ENCODE measurements at regions not wholly inside any gene's neighbourhood (a gene's known extent, or its start where the extent isn't known, plus 50 kb on each side); places are given as distances from the start of the nearest gene placed in this dataset.
"Not testable (repeated sequence)": the region's sequence is repeated elsewhere in the genome, so short reads cannot be mapped to it uniquely, and the experiment has no call there.

- no peak for ATAC-seq
These were observed 80.2 kb downstream of the SH2D1A start for GRCh38 chrX:124426288-124427169.

- no peak for ATAC-seq
These were observed 86.8 kb downstream of the SH2D1A start for GRCh38 chrX:124433186-124433585.

- ATAC-seq, result no peak
These were observed 89.3 kb downstream of the SH2D1A start for GRCh38 chrX:124435616-124436015.

GRCh38 chrX:124440695-124441094, 94.3 kb downstream of the SH2D1A start:
- no peak for ATAC-seq

- no peak for ATAC-seq
These were observed 95.7 kb downstream of the SH2D1A start for GRCh38 chrX:124441971-124442590.

- ATAC-seq, result no peak
These were observed 109.6 kb downstream of the SH2D1A start for GRCh38 chrX:124455966-124456365.

GRCh38 chrX:124459851-124460250, 113.5 kb downstream of the SH2D1A start:
- ATAC-seq, result not testable (repeated sequence)

- ATAC-seq, result no peak
These were observed 116.6 kb downstream of the SH2D1A start for GRCh38 chrX:124462931-124463330.

- no peak for ATAC-seq
These were observed 120.8 kb downstream of the SH2D1A start for GRCh38 chrX:124467202-124467601.

- ATAC-seq, result no peak
These were observed 129.0 kb downstream of the SH2D1A start for GRCh38 chrX:124475358-124475757.

- ATAC-seq, result no peak
These were observed 130.2 kb downstream of the SH2D1A start for GRCh38 chrX:124476562-124476961.

GRCh38 chrX:124478046-124478445, 131.7 kb downstream of the SH2D1A start:
- no peak for ATAC-seq

- no peak for ATAC-seq
These were observed 142.2 kb downstream of the SH2D1A start for GRCh38 chrX:124488412-124489161.

- no peak for ATAC-seq
These were observed 147.6 kb downstream of the SH2D1A start for GRCh38 chrX:124493984-124494383.

- peak; percentile 48 for ATAC-seq
These were observed 151.0 kb downstream of the SH2D1A start for GRCh38 chrX:124497386-124497785.

- no peak for ATAC-seq
These were observed 155.2 kb downstream of the SH2D1A start for GRCh38 chrX:124501586-124501985.

GRCh38 chrX:124502166-124502565, 155.8 kb downstream of the SH2D1A start:
- no peak for ATAC-seq

- ATAC-seq, result no peak
These were observed 156.2 kb downstream of the SH2D1A start for GRCh38 chrX:124502599-124502998.

- no peak for ATAC-seq
These were observed 158.0 kb downstream of the SH2D1A start for GRCh38 chrX:124504111-124504983.

- ATAC-seq, result no peak
These were observed 159.7 kb downstream of the SH2D1A start for GRCh38 chrX:124506066-124506465.

GRCh38 chrX:124507246-124507645, 160.9 kb downstream of the SH2D1A start:
- no peak for ATAC-seq

GRCh38 chrX:124518885-124519284, 172.5 kb downstream of the SH2D1A start:
- no peak for ATAC-seq

Data from esophagus mucosa (tissue), 1 donor.